HUES64 (cell line): ENCODE measurements at regions not wholly inside any gene's neighbourhood (a gene's known extent, or its start where the extent isn't known, plus 50 kb on each side); places are given as distances from the start of the nearest gene placed in this dataset.

Source experiments
- H3K27ac ChIP-seq: 2 replicates; pipeline ENCODE4 v1.7.0; 2013; ENCODE audit warnings: low read depth, low read length, inconsistent platforms
- H3K27me3 ChIP-seq: 2 replicates; pipeline ENCODE4 v1.6.1; 2013; ENCODE audit warnings: mild to moderate bottlenecking, low read length; ENCODE audit not compliant: insufficient read depth
- H3K36me3 ChIP-seq: 2 replicates; pipeline ENCODE4 v1.6.1; 2013; ENCODE audit warnings: mild to moderate bottlenecking, low read length; ENCODE audit not compliant: insufficient read depth
- H3K4me1 ChIP-seq: 2 replicates; pipeline ENCODE4 v1.6.1; 2013; ENCODE audit warnings: mild to moderate bottlenecking, low read length, moderate library complexity; ENCODE audit not compliant: insufficient read depth
- H3K4me3 ChIP-seq: 2 replicates; pipeline ENCODE4 v1.5.1; 2013; ENCODE audit warnings: mild to moderate bottlenecking, low read length, moderate library complexity
- H3K9ac ChIP-seq: 2 replicates; pipeline ENCODE4 v1.6.1; 2013; ENCODE audit warnings: mild to moderate bottlenecking, low read depth, low read length
- H3K9me3 ChIP-seq: 2 replicates; pipeline ENCODE4 v1.6.1; 2013; ENCODE audit warnings: low read depth, low read length; ENCODE audit not compliant: insufficient read depth
- WGBS: fragments of 150-250, 120-280 bp; methylation state at CpG from one replicate; pipeline ENCODE4 v1.1.7; 2013; ENCODE audit warnings: missing lambda C conversion rate; 5-methylcytosine and 5-hydroxymethylcytosine counted together

- H3K36me3 ChIP-seq = no peaks in the 10 kb centered on the region
- WGBS = 86% methylated on average over 1 of the region's 1 CpG
These were observed 139.5 kb upstream of the PRDM9 start for GRCh38 chr5:23367874-23368273.

GRCh38 chr5:23353286-23353685 is 154.1 kb upstream of the PRDM9 start:
- Histone ChIP-seq H3K36me3 (no peaks in the 10 kb centered on the region), H3K9me3 (no peaks in the 10 kb centered on the region), H3K27ac (no peak overlapping the region), H3K4me3 (no peak overlapping the region), H3K27me3 (no peaks in the 10 kb centered on the region), H3K9ac (no peak overlapping the region), H3K4me1 (no peaks in the 10 kb centered on the region)
- WGBS = 95% methylated on average over 2 of the region's 3 CpGs

More at GRCh38 chr5:23367874-23368273, 139.5 kb upstream of the PRDM9 start:
- Histone ChIP-seq H3K27ac (no peak overlapping the region), H3K4me1 (no peaks in the 10 kb centered on the region), H3K9ac (no peak overlapping the region), H3K9me3 (peaks cover under 1% of the 10 kb centered on the region; the same call in 1 of the 2 replicates), H3K4me3 (no peak overlapping the region), H3K27me3 (no peaks in the 10 kb centered on the region)

- Histone ChIP-seq H3K36me3 (no peaks in the 10 kb centered on the region), H3K27me3 (no peaks in the 10 kb centered on the region), H3K4me1 (no peaks in the 10 kb centered on the region), H3K9ac (no peak overlapping the region), H3K27ac (no peak overlapping the region), H3K4me3 (no peak overlapping the region), H3K9me3 (no peaks in the 10 kb centered on the region)
- WGBS = 68% methylated on average over 8 of the region's 8 CpGs
These were observed 155.0 kb upstream of the PRDM9 start for GRCh38 chr5:23352446-23352845.

- Histone ChIP-seq H3K4me1 (no peaks in the 10 kb centered on the region), H3K4me3 (no peak overlapping the region), H3K9ac (no peak overlapping the region), H3K9me3 (no peaks in the 10 kb centered on the region), H3K27ac (no peak overlapping the region), H3K36me3 (no peaks in the 10 kb centered on the region), H3K27me3 (no peaks in the 10 kb centered on the region)
- no CpG with 5 or more reads among the region's 2 CpGs for WGBS
These were observed 164.3 kb upstream of the PRDM9 start for GRCh38 chr5:23343121-23343520.

- Histone ChIP-seq H3K9ac (no peak overlapping the region), H3K36me3 (no peaks in the 10 kb centered on the region), H3K27ac (no peak overlapping the region), H3K4me3 (no peak overlapping the region), H3K27me3 (no peaks in the 10 kb centered on the region), H3K9me3 (no peaks in the 10 kb centered on the region), H3K4me1 (no peaks in the 10 kb centered on the region)
- 12% methylated on average over 1 of the region's 1 CpG for WGBS
These were observed 174.7 kb upstream of the PRDM9 start for GRCh38 chr5:23332650-23333251.

GRCh38 chr5:23330726-23331125 is 176.7 kb upstream of the PRDM9 start:
- Histone ChIP-seq H3K9me3 (no peaks in the 10 kb centered on the region), H3K27me3 (no peaks in the 10 kb centered on the region)
- 99% methylated on average over 2 of the region's 3 CpGs for WGBS

GRCh38 chr5:23319901-23320300 is 187.5 kb upstream of the PRDM9 start:
- Histone ChIP-seq H3K9ac (no peak overlapping the region), H3K9me3 (no peaks in the 10 kb centered on the region), H3K4me3 (no peak overlapping the region), H3K36me3 (no peaks in the 10 kb centered on the region), H3K27ac (no peak overlapping the region), H3K4me1 (peaks cover 11% of the 10 kb centered on the region), H3K27me3 (no peaks in the 10 kb centered on the region)
- 92% methylated on average over 3 of the region's 3 CpGs for WGBS

More at GRCh38 chr5:23330726-23331125, 176.7 kb upstream of the PRDM9 start:
- H3K27ac ChIP-seq = no peak overlapping the region
- H3K4me1 ChIP-seq = no peaks in the 10 kb centered on the region
- H3K36me3 ChIP-seq = no peaks in the 10 kb centered on the region
- H3K9ac ChIP-seq = no peak overlapping the region
- no peak overlapping the region for H3K4me3 ChIP-seq

- Histone ChIP-seq H3K27me3 (no peaks in the 10 kb centered on the region), H3K9ac (no peak overlapping the region), H3K4me3 (no peak overlapping the region), H3K9me3 (no peaks in the 10 kb centered on the region), H3K4me1 (peaks cover 11% of the 10 kb centered on the region), H3K27ac (no peak overlapping the region), H3K36me3 (no peaks in the 10 kb centered on the region)
- WGBS = 86% methylated on average over 2 of the region's 2 CpGs
These were observed 188.4 kb upstream of the PRDM9 start for GRCh38 chr5:23318960-23319359.

- peaks cover 11% of the 10 kb centered on the region for H3K4me1 ChIP-seq
- H3K4me3 ChIP-seq = no peak overlapping the region
- 100% methylated on average over 1 of the region's 1 CpG for WGBS
- H3K9ac ChIP-seq = no peak overlapping the region
- H3K27ac ChIP-seq = no peak overlapping the region
- no peaks in the 10 kb centered on the region for H3K27me3 ChIP-seq
- no peaks in the 10 kb centered on the region for H3K36me3 ChIP-seq
- no peaks in the 10 kb centered on the region for H3K9me3 ChIP-seq
These were observed 189.2 kb upstream of the PRDM9 start for GRCh38 chr5:23318166-23318565.

- H3K9me3 ChIP-seq = no peaks in the 10 kb centered on the region
- WGBS = 33% methylated on average over 1 of the region's 1 CpG
- H3K36me3 ChIP-seq = no peaks in the 10 kb centered on the region
- H3K4me1 ChIP-seq = peaks cover 11% of the 10 kb centered on the region
- no peak overlapping the region for H3K27ac ChIP-seq
- H3K27me3 ChIP-seq = no peaks in the 10 kb centered on the region
- no peak overlapping the region for H3K4me3 ChIP-seq
- H3K9ac ChIP-seq = no peak overlapping the region
These were observed 191.3 kb upstream of the PRDM9 start for GRCh38 chr5:23316060-23316591.

GRCh38 chr5:23314827-23315226 is 192.6 kb upstream of the PRDM9 start:
- Histone ChIP-seq H3K27ac (no peak overlapping the region), H3K36me3 (no peaks in the 10 kb centered on the region), H3K27me3 (no peaks in the 10 kb centered on the region), H3K4me3 (no peak overlapping the region), H3K4me1 (peaks cover 11% of the 10 kb centered on the region), H3K9ac (no peak overlapping the region), H3K9me3 (no peaks in the 10 kb centered on the region)
- WGBS = 99% methylated on average over 3 of the region's 3 CpGs

GRCh38 chr5:23305055-23305454 is 202.4 kb upstream of the PRDM9 start:
- no peaks in the 10 kb centered on the region for H3K4me1 ChIP-seq
- H3K27ac ChIP-seq = no peak overlapping the region
- no peak overlapping the region for H3K4me3 ChIP-seq
- no peak overlapping the region for H3K9ac ChIP-seq
- H3K9me3 ChIP-seq = no peaks in the 10 kb centered on the region
- H3K36me3 ChIP-seq = no peaks in the 10 kb centered on the region
- no peaks in the 10 kb centered on the region for H3K27me3 ChIP-seq
- WGBS = 96% methylated on average over 13 of the region's 13 CpGs
